NCI-H2196 treated with DMSO at 0.1 percent for 48 hours (cell line): ENCODE measurements at regions not wholly inside any gene's neighbourhood (a gene's known extent, or its start where the extent isn't known, plus 50 kb on each side); places are given as distances from the start of the nearest gene placed in this dataset.
A peak's percentile ranks its signal among the peaks of the same experiment; 100 is the strongest.

ENCODE experiments used
- DNase-seq: peaks from one replicate; lab custom pipeline; 2025; ENCODE audit not compliant: unreplicated experiment; lab: John Stamatoyannopoulos, UW

GRCh38 chr11:64456509-64457320 lies 97.8 kb downstream of the RPS6KA4 start:
- no peak for DNase-seq

DNA sequence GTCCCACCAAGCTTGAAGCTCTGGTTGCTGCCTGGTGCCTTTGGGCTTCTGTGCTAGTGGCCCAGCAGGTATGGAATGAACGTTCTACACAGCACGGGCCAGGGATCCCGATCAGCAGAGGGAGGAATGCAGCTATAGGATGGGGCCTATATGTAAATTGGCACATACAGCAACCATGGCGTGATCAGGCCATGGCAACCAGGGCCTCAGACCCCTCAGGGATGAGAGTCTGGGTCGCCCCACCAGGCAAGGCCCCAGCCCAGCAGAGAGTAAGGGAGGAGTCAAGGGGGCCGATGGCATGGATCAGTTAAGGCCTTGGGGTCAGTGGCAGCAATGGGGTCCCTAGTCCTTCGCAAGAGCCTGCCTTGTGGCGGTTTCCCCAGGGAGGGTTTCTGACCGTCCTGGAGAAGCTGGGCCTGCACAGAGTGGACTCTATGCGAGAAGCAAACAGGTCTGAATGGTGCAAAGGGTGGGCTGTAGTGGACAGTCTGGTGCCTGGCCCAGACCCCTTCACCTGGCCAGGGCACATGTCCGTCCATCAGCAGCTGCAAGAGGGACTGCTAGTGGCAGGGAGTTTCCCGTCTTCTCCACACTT lies 98.2 kb upstream of the SLC22A11 start:
- DNase-seq: no peak

- DNase-seq: no peak
Observed at GRCh38 chr11:64458997-64459396, 96.7 kb upstream of the SLC22A11 start.

DNA sequence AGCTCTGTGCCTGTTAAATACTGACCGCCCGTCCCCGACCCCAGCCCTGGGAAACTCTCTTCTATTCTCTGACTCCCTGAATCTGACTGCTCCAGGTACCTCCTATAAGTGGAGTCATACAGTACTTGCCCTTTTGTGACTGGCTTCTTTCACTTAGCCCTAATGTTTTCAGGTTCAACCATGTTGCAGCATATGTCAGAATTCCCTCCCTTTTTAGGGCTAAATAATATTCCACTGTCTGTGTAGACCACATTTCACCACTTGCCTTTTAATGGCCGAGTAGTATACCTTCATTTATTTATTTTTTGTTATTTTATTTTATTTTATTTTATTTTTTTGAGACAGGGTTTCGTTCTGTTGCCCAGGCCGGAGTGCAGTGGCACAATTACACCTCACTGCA lies 96.1 kb upstream of the SLC22A11 start:
- DNase-seq: no peak

DNA sequence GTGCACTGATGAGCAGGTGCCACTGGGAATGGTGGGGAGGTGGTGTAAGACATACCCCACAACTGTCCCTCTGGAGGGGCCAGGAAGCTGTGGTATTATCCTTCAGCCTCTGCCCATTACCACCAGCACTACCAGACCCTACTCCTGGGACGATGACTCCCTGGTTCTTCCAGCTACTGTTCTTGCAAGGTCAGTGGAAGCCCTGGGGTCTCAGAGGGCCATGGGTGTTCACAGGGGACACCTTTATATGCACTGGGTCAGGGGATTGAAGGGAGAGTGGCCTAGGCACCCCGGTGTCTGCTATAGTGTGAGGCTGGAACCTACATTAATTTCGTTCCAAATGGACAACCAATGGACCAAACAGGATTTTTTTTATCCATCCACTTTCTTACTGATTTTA lies 94.7 kb upstream of the SLC22A11 start:
- DNase-seq: no peak

DNA sequence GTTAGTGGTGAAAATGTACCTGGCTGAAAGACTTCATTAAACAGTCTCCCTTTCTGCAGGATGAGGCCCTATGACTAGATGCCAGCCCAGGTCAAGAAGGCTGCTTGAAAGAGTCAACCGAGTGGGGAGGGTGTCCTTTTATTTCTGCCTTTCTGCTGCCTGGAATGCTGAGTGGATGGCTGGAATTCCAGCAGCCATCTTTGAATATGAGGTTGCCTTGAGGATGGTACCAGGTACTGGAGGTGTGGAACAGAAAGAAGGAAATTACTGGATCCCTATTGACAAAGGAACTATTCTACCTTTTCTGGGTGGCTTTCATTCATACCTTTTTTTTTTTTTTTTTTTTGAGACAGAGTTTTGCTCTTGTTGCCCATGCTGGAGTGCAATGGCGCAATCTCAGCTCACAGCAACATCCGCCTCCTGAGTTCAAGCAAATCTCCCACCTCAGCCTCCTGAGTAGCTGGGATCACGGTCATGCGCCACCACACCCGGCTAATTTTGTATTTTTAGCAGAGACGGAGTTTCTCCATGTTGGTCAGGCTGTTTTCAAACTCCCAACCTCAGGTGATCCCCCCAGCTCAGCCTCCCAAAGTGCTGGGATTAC lies 89.5 kb upstream of the SLC22A11 start:
- no peak for DNase-seq

DNA sequence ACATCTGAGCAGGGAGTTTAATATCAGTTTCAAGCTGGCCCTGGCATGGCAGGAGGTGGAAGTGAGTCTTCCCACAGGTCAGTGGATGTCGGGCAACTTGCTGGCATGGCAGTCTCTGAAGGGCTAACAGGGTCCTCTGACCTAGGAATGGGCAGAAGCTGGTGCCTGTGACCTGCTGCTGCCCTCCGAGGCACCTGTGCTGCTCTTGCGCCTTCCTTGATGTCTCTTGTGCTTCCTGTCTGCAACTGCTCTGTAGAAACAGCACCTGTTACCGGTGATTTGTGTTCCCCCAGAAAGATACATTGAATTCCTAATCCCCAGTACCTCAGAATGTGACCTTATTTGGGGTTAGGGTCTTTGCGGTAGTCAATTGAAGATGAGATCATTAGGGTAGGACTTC lies 86.5 kb upstream of the SLC22A11 start:
- no peak for DNase-seq

DNA sequence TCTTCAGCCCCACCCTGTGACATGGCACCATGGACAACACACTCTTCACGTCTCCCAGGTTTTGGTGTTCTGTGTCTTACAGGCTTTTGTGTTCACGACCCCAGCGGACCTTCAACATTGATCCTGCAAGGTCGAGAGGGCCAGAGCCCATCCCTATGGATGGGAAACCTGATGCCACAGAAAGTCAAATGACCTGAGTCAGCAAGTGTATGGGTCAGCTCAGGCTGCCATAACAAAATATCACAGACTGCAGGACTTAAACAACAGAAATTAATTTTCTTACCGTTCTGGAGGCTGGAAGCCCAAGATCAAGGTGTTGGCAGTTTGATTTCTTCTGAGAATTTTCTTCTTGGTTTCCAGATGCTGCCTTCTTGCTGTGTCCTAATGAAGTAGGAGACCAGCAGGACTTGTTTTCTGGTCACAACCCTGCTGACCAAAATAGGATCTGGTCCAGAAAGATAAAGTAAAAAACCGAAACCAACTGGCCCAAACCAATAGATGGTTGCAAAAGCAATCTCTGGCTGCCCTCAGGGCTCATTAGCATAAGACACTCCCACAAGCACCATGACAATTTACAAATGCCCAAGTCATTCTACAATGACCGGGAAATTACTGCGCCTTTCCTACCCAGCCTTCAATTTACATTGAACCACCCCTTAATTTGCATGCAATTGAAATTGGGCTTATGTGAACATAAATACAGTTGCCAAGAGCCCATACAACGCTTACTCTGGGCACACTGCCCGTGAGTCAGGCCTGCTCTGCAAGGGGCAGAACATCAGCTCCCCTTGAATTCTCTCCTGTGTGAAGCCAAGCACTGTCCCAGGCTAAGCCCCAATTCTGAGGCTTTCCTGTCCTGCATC lies 82.9 kb upstream of the SLC22A11 start:
- no peak for DNase-seq

DNA sequence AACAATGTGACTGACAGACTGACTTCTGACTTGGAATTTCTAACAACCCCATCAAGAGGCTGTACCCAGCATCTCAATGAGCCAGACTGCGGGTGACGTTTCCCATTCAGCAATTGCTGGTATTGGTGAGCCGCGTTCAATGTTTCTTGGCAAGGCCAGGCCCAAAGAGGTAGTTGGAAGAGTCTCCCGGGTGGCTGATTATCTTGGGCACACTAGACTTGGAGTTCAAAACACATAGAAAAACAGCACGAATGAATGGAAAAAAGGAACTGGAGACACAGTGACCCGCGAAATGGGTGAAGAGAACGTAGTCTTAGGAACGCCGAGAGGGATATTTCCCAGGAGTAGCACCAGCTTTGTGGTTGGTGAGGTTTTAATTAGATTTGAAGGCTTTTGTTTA lies 81.1 kb upstream of the SLC22A11 start:
- DNase-seq: no peak

GRCh38 chr11:64475145-64475544 lies 80.6 kb upstream of the SLC22A11 start:
- no peak for DNase-seq

DNA sequence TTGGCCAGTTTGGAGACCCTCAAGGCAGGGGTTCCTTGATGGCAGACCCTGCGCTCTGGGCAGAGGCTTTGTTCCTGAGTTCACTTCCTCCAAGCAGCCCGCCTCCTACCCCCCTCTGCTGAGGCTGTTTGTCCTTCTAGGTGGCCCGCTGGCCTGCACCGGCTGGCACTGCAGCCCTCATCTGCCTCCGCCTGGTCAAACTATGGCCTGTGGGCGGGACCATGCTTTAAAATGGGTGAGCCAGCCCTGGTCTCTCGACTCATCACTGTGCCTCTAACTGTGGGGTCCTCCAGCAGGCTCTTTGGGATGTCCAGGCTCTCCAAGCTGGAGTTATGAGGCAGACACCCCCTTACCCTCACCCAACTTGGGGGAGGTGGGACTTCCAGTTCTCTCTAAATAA lies 78.9 kb upstream of the SLC22A11 start:
- DNase-seq: no peak

- no peak for DNase-seq
Observed at GRCh38 chr11:64477675-64478074, 78.1 kb upstream of the SLC22A11 start.

- DNase-seq: no peak
Observed at GRCh38 chr11:64482588-64482987, 73.2 kb upstream of the SLC22A11 start.

GRCh38 chr11:64484191-64485022 lies 71.3 kb upstream of the SLC22A11 start:
- DNase-seq: no peak

DNA sequence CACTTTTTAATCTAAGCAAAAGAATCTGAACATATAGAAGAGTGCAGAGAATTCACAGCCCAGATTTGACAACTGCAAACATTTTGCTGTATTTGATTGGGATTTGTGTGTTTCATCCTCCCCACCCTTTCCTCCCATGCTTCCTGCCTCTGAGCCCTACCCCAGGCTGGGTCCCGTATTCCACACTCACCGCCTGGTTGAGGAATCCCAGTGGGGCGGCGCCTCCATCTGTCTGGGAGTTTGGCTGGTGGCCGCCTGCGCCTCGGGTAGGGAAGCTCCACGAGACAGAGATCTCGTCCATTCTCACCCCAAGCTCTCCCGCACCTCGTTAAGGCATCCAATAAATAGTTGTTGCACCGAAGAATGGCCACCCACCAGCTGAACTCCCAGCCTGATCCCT lies 70.7 kb upstream of the SLC22A11 start:
- no peak for DNase-seq

GRCh38 chr11:64489831-64490441 lies 65.8 kb upstream of the SLC22A11 start:
- DNase-seq: peak; percentile 12

DNA sequence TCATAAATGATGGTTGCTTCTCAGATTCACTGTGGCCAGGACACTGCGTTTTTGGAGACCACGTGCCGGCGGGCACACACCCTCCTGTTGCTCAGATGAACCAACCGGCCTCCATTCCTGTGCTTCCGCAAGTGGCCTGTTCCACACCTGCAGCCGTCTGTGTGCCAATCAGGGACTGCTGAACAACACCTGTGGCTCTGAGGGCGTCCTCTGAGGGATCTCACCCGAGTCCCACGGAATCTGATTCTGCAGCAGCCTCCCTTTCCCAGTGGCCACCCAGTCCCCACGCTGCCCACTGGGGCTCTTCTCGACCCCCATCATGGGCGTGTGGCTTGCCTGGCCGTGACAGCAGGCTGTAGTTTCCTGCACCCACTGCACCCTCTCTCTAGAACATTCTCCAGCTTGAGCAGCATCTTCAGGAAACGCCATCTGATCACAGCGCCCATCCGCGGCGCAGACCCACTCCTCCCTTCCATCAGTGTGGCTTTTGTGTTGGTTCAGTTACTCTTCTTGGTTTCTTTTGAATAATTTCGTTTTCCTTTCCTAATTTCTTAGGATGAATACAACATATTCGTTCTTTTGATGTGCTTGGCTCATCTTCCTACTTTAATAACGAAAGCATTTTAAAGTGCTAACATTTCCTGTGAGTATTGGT lies 65.1 kb upstream of the SLC22A11 start:
- DNase-seq: no peak

GRCh38 chr11:64492561-64492960 lies 63.2 kb upstream of the SLC22A11 start:
- no peak for DNase-seq

GRCh38 chr11:64498136-64498535 lies 57.6 kb upstream of the SLC22A11 start:
- DNase-seq: no peak
